Choroid plexus epithelial cell (primary cell): ENCODE measurements at regions not wholly inside any gene's neighbourhood (a gene's known extent, or its start where the extent isn't known, plus 50 kb on each side); places are given as distances from the start of the nearest gene placed in this dataset.

Source experiments
- DNase-seq: peaks from one replicate; pipeline ENCODE4 v3.0.0-alpha.2; 2010; ENCODE audit warnings: low read depth
- H3K4me3 ChIP-seq: 2 replicates; pipeline ENCODE4 v1.5.1; 2011; ENCODE audit warnings: low read depth, mild to moderate bottlenecking, control low read depth, low read length, moderate library complexity
- CTCF ChIP-seq: conservative IDR thresholded peaks from 2 replicates; pipeline ENCODE4 v1.5.1; 2011; ENCODE audit warnings: low read depth, mild to moderate bottlenecking, control low read depth, inconsistent platforms, low read length, moderate library complexity

DNA sequence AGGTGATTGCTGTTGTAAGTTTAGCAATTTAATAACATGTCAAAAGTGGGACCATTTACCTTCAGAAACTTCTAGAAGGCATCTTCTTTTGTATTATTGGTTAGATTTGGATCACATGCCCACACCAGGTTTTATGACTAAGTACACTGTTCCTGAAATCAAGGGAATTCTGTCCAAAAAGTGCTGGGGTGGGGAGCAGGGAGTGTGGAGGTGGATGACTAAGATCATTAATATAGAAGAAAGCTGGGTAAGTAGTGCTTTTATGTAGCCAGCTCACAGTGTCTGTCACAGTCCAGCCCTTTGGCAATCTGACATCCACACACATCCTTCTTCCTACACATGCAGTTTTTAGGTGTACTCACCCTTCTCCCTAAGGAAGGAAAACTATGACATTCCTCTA is 120.0 kb downstream of the TMCO5A start:
- H3K4me3 ChIP-seq, result no peak overlapping the region
- DNase-seq, result no peak
- no peak for TF ChIP-seq CTCF

DNA sequence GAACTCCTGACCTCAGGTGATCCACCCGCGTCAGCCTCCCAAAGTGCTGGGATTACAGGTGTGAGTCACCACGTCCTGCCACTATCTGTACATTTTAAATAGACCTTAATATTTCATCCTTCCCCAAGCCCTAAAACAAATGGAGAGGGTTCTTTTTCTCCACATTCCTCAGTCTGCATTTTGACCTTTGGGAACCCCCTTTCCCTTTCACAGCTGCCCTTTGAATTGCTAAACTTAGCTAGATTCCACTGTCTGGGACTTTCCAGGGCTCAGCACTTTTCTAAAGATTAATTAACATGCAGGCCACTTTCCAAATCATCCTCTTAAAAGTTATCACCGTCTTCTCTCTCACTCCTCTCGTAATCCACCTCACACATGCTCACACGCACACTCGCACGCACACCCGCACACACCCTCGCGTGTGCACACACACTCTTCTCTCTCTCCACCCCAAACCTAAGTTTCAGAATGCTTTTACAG is 124.2 kb downstream of the TMCO5A start:
- peak; percentile 72 for DNase-seq
- TF ChIP-seq CTCF, result no peak
- H3K4me3 ChIP-seq, result no peak overlapping the region

DNA sequence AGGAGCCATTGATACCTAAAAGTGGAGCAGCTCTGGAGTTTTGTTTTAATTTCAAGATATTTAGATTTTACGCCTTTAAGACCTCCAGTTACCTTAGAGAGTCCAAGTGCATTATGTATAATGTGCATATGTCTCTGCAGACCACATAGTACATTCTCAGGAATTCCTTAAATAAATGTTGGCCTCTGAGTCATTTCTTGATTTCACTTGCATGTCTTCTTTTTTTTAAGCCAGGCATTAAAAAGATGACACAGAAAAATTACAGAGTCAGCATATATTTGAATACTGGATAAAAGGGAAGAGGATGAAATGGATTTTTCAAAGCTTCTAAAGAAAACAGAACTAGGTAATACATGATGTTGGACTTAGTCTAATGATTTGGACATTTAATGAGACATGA is 125.2 kb downstream of the TMCO5A start:
- peak; percentile 81 for DNase-seq
- TF ChIP-seq CTCF, result no peak

DNA sequence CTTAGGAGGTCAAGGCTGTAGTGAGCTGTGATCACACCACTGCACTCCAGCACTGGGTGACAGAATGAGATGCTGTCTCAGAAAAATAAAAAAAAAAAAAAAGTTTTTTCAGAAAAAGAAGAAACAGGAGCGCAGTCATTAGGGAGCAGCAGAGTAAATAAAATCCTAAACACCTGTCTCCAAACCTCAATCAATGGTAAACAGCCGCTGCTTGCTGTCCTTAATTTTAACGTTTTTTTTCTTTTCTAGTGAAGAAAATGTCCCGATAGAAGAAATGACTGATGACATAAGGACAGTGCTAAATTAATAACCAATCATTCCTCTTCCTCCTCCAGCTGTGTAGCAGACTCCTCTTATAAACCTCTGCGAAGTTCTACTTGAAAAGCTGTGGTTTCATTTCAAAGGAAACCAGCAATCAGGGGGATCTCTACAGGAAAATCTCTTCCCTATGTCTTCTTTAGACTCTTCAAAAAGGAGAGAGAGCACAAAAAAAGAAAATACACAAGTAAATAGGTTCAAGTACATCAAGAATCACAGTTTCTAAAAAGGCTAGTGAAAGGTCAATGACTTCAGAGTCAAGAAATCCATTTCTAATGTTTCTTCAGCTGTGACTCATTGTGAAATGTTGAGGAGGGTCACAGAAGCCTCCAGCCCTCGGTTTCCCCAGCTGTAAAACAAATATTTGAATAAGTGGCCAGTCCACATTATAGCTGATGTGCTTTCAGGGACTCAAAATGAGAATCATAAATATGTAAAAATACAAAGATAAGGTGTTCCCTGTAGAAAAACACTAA is 127.6 kb downstream of the TMCO5A start:
- no peak for TF ChIP-seq CTCF
- H3K4me3 ChIP-seq, result no peak overlapping the region
- DNase-seq, result peak; percentile 39

More for the DNA sequence above, 125.2 kb downstream of the TMCO5A start:
- H3K4me3 ChIP-seq, result no peak overlapping the region

DNA sequence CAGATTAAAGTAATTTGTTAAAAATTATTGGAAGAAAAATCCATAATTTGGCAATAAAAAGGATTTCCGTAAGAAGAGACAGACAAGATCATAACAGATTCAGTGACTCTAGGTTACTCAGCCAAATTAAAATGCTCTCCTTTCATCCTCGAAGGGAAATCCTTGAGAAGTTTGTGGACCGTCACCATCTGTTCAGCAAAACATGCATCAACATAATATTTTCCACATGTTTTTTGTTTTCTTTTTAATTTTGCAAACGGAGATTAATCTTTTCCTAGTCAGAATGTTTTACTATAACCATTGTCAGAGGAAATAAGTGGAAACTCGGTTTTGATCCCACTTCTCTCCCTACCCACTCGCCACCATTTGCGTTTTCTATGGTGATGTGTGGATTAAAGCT is 128.3 kb downstream of the TMCO5A start:
- TF ChIP-seq CTCF, result no peak
- no peak for DNase-seq
- no peak overlapping the region for H3K4me3 ChIP-seq

- no peak for DNase-seq
- no peak overlapping the region for H3K4me3 ChIP-seq
- TF ChIP-seq CTCF, result no peak
These were observed 131.4 kb downstream of the TMCO5A start for GRCh38 chr15:38065721-38066345.
